Gastroesophageal sphincter (tissue), 4 donors: ENCODE measurements at regions not wholly inside any gene's neighbourhood (a gene's known extent, or its start where the extent isn't known, plus 50 kb on each side); places are given as distances from the start of the nearest gene placed in this dataset.
"Not testable (repeated sequence)": the region's sequence is repeated elsewhere in the genome, so short reads cannot be mapped to it uniquely, and the experiment has no call there.

Experiments
- ATAC-seq: fragments of 150-250 bp; one replicate; pipeline ENCODE4 v1.9.1; 2016; ENCODE audit warnings: mild to moderate bottlenecking, moderate library complexity
- H3K27ac ChIP-seq, 4 donors: fragments of 200-600 bp; sonication (generic) in 3 of 4; 1 replicate in 3 of 4; 2 replicates in 1 of 4; pipeline ENCODE4 v1.5.1; 2016 to 2019
- H3K27me3 ChIP-seq: fragments of 200-600 bp; sonication (generic); one replicate; pipeline ENCODE4 v1.5.1; 2019
- H3K36me3 ChIP-seq, 2 donors: fragments of 200-600 bp; sonication (generic); one replicate each; pipeline ENCODE4 v1.5.1; 2019; ENCODE audit warnings: control low read depth in 1 of 2
- H3K4me1 ChIP-seq, 3 donors: fragments of 200-600 bp; sonication (generic); 1 replicate in 2 of 3; 2 replicates in 1 of 3; pipeline ENCODE4 v1.5.1; 2016 to 2019; ENCODE audit warnings: control low read depth in 2 of 3
- H3K4me3 ChIP-seq, 2 donors: fragments of 200-600 bp; sonication (generic); one replicate each; pipeline ENCODE4 v1.5.1; 2019; ENCODE audit warnings: mild to moderate bottlenecking in 1 of 2, moderate library complexity in 1 of 2
- H3K9me3 ChIP-seq, 3 donors: fragments of 200-600 bp; sonication (generic); one replicate each; pipeline ENCODE4 v1.5.1; 2017 to 2019; ENCODE audit warnings: control low read depth in 2 of 3
- EP300 ChIP-seq: sonication (generic); formaldehyde crosslinking; IDR thresholded peaks from one replicate; pipeline ENCODE4 v1.6.1; 2017; ENCODE audit warnings: antibody characterized with exemption, mild to moderate bottlenecking
- POLR2A ChIP-seq, 2 donors: fragments of 450-650 bp; IDR thresholded peaks; one replicate each; pipeline ENCODE4 v1.6.1; 2017; ENCODE audit warnings: antibody characterized with exemption in 2 of 2, mild to moderate bottlenecking in 2 of 2, moderate library complexity in 1 of 2
- POLR2AphosphoS5 ChIP-seq: sonication (generic); formaldehyde crosslinking; IDR thresholded peaks from one replicate; pipeline ENCODE4 v1.6.1; 2017; ENCODE audit warnings: antibody characterized with exemption
- WGBS, 2 donors: methylation state at CpG; one replicate each; pipeline ENCODE4 v1.1.5; 2018; ENCODE audit warnings: low coverage in 1 of 2; 5-methylcytosine and 5-hydroxymethylcytosine counted together
- TF ChIP-seq, protein P1 (sequence below), 4 experiments: fragments of 200-600 bp in 2 of 4; fragments of 450-650 bp in 2 of 4; sonication (generic) in 1 of 4; IDR thresholded peaks; one replicate each; pipeline ENCODE4 v1.5.1; 2017 to 2019; ENCODE audit warnings: antibody characterized with exemption in 4 of 4, mild to moderate bottlenecking in 2 of 4, moderate library complexity in 2 of 4

DNA sequence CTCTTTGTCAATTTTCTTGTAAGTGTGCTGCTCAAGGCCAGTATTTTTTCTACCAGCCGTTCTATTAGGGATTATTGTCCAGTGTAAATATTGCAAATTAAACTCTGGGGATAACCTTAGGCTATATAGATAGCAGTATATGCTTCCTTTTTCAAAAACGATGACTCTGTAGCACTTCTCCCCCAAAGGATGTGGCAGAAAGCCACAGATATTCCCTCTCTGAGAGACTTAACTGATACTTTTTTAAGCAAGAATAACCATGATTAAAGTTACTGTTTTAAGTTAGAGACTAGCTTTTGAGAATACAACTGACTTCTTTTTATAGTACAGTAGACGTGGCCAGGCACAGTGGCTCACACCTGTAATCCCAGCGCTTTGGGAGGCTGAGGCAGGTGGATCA, 130.0 kb downstream of the FHIP1A start:
- Histone ChIP-seq H3K27me3 (no peaks in the 10 kb centered on the region), H3K27ac (no peak overlapping the region), H3K9me3 (no peaks in the 10 kb centered on the region), H3K36me3 (no peaks in the 10 kb centered on the region), H3K4me3 (no peak overlapping the region), H3K4me1 (peaks cover 0 to 21% (median 0%) of the 10 kb centered on the region in 3 donors)
- TF ChIP-seq POLR2A (IDR thresholded peaks at IDR 0.05): no peak
- TF ChIP-seq, protein P1, sequence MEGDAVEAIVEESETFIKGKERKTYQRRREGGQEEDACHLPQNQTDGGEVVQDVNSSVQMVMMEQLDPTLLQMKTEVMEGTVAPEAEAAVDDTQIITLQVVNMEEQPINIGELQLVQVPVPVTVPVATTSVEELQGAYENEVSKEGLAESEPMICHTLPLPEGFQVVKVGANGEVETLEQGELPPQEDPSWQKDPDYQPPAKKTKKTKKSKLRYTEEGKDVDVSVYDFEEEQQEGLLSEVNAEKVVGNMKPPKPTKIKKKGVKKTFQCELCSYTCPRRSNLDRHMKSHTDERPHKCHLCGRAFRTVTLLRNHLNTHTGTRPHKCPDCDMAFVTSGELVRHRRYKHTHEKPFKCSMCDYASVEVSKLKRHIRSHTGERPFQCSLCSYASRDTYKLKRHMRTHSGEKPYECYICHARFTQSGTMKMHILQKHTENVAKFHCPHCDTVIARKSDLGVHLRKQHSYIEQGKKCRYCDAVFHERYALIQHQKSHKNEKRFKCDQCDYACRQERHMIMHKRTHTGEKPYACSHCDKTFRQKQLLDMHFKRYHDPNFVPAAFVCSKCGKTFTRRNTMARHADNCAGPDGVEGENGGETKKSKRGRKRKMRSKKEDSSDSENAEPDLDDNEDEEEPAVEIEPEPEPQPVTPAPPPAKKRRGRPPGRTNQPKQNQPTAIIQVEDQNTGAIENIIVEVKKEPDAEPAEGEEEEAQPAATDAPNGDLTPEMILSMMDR (IDR thresholded peaks at IDR 0.05): no peak
- no peak for TF ChIP-seq POLR2AphosphoS5
- no peak for TF ChIP-seq EP300
- 47 to 95% methylated on average over 4 of the region's 4 CpGs for WGBS, 2 donors
- no peak for ATAC-seq

DNA sequence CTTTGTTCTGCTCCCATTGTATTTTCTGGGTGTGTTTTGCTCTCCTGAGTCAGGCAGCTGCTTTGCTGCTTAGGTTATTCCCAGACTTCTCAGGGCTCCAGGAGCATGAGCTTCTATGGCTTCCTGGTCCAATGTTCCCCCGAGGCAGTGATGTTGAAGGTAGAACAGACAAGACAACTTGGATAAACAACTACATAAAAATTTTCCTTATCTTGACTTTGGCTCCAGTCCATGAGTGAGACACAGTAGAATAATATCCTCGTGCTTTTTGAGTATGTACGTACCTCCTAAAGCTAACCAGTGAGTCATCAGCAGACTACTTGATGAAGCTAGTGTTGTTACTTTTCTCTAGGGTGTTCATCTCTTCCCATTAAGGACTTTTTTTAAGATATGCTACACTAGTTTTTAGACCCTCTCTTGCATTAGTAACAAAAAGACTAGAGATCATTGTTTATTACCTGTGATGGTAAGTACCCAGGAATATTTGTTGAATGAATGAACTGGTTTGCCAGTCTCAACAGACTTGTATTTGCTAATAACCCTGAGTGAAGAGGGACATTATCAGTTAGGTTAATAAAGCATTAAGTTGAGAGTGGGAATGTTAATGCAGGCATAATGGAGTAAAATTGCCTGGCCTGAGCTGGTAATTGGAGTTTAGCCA, 131.9 kb downstream of the FHIP1A start:
- WGBS, 2 donors: 7 to 21% methylated on average over 3 of the region's 3 CpGs
- no peak for ATAC-seq
- Histone ChIP-seq H3K4me1 (peaks cover 0 to 17% (median 0%) of the 10 kb centered on the region in 3 donors), H3K27me3 (no peaks in the 10 kb centered on the region), H3K4me3 (no peak overlapping the region), H3K27ac (no peak overlapping the region), H3K36me3 (no peaks in the 10 kb centered on the region), H3K9me3 (no peaks in the 10 kb centered on the region)
- no peak for TF ChIP-seq POLR2A (IDR thresholded peaks at IDR 0.05)
- no peak for TF ChIP-seq POLR2AphosphoS5
- TF ChIP-seq, protein P1 (IDR thresholded peaks at IDR 0.05): no peak
- no peak for TF ChIP-seq EP300

- no peaks in the 10 kb centered on the region for H3K36me3 ChIP-seq
- H3K4me3 ChIP-seq: no peak overlapping the region
- TF ChIP-seq, protein P1 (IDR thresholded peaks at IDR 0.05): no peak
- TF ChIP-seq POLR2AphosphoS5: no peak
- WGBS, 2 donors: 24 to 32% methylated on average over 4 to 6 of the region's 6 CpGs
- H3K27ac ChIP-seq: no peak overlapping the region
- no peaks in the 10 kb centered on the region for H3K9me3 ChIP-seq
- H3K4me1 ChIP-seq: peaks cover 0 to 14% (median 0%) of the 10 kb centered on the region in 3 donors
- H3K27me3 ChIP-seq: no peaks in the 10 kb centered on the region
- ATAC-seq: no peak
Measured at GRCh38 chr4:151541389-151542071, 132.6 kb downstream of the FHIP1A start.

- 80 to 82% methylated on average over 6 to 8 of the region's 8 CpGs for WGBS, 2 donors
- no peak for ATAC-seq
- TF ChIP-seq POLR2AphosphoS5: no peak
- TF ChIP-seq, protein P1 (IDR thresholded peaks at IDR 0.05): no peak
- no peak for TF ChIP-seq EP300
- no peak for TF ChIP-seq POLR2A (IDR thresholded peaks at IDR 0.05)
- H3K36me3 ChIP-seq: no peaks in the 10 kb centered on the region
- H3K27me3 ChIP-seq: no peaks in the 10 kb centered on the region
- no peak overlapping the region for H3K4me3 ChIP-seq
- H3K9me3 ChIP-seq: peaks cover 0 to 30% (median 0%) of the 10 kb centered on the region in 3 donors
- no peaks in the 10 kb centered on the region for H3K4me1 ChIP-seq
- no peak overlapping the region for H3K27ac ChIP-seq
Measured at GRCh38 chr4:151548708-151549107, 139.7 kb downstream of the FHIP1A start.

DNA sequence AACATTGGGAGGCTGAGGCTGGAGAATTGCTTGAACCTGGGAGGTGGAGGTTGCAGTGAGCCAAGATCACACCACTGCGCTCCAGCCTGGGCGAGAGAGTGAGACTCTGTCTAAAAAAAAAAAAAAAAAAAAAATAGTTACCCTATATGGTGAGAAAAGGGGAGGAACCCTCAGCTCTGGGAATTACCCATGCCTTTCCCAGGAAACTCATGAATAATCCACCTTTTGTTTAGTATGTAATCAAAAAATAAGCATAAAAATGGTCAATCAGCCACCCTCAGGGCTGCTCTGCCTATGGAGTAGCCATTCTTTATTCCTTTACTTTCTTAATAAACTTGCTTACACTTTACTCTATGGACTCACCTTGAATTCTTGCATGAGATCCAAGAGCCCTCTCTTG, 140.4 kb downstream of the FHIP1A start:
- ATAC-seq, H3K27ac ChIP-seq, H3K36me3 ChIP-seq, H3K27me3 ChIP-seq, H3K4me1 ChIP-seq, H3K4me3 ChIP-seq: not testable (repeated sequence)
- WGBS, 2 donors: 89 to 100% methylated on average over 2 of the region's 2 CpGs
- peaks cover 0 to 30% (median 0%) of the 10 kb centered on the region in 3 donors for H3K9me3 ChIP-seq
